Astrocyte of the cerebellum (primary cell): ENCODE measurements at regions not wholly inside any gene's neighbourhood (a gene's known extent, or its start where the extent isn't known, plus 50 kb on each side); places are given as distances from the start of the nearest gene placed in this dataset.

ENCODE experiments used
- DNase-seq: peaks from one replicate; pipeline ENCODE4 v3.0.0-alpha.2; 2011; ENCODE audit warnings: low read depth
- H3K4me3 ChIP-seq: 2 replicates; pipeline ENCODE4 v1.5.1; 2011; ENCODE audit warnings: mild to moderate bottlenecking, low read depth, low read length, moderate library complexity
- CTCF ChIP-seq: IDR thresholded peaks from 2 replicates; pipeline ENCODE4 v1.5.1; 2012; ENCODE audit warnings: low read length, low read depth, moderate library complexity, mild to moderate bottlenecking; ENCODE audit errors: missing control alignments
- in situ Hi-C: cut with HindIII; loops from 2 replicates; pipeline ENCODE4 v1.10.0; 2017; ENCODE audit warnings: low sequenced_read_pairs

GRCh38 chr16:26777821-26778220 lies 288.9 kb upstream of the C16orf82 start:
- in situ Hi-C loops = no loop called here
- H3K4me3 ChIP-seq = no peak overlapping the region
- no peak for TF ChIP-seq CTCF
- no peak for DNase-seq

- H3K4me3 ChIP-seq = no peak overlapping the region
- DNase-seq = no peak
- in situ Hi-C loops = no loop called here
- TF ChIP-seq CTCF = no peak
These were observed 278.8 kb upstream of the C16orf82 start for GRCh38 chr16:26787924-26788323.

- H3K4me3 ChIP-seq = no peak overlapping the region
- TF ChIP-seq CTCF = no peak
- in situ Hi-C loops = no loop called here
- DNase-seq = no peak
These were observed 275.6 kb upstream of the C16orf82 start for GRCh38 chr16:26791169-26791568.

GRCh38 chr16:26795184-26795583 lies 271.5 kb upstream of the C16orf82 start:
- in situ Hi-C loops = no loop called here
- no peak overlapping the region for H3K4me3 ChIP-seq
- no peak for TF ChIP-seq CTCF
- DNase-seq = no peak

GRCh38 chr16:26801628-26802027 lies 265.1 kb upstream of the C16orf82 start:
- DNase-seq = no peak
- no peak overlapping the region for H3K4me3 ChIP-seq
- in situ Hi-C loops = no loop called here
- TF ChIP-seq CTCF = no peak

- in situ Hi-C loops = no loop called here
- TF ChIP-seq CTCF = no peak
- DNase-seq = no peak
- H3K4me3 ChIP-seq = no peak overlapping the region
These were observed 264.3 kb upstream of the C16orf82 start for GRCh38 chr16:26802440-26802839.

- H3K4me3 ChIP-seq = no peak overlapping the region
- TF ChIP-seq CTCF = no peak
- no peak for DNase-seq
- in situ Hi-C loops = no loop called here
These were observed 263.8 kb upstream of the C16orf82 start for GRCh38 chr16:26802965-26803364.
